ENCODE measurements at regions not wholly inside any gene's neighbourhood (a gene's known extent, or its start where the extent isn't known, plus 50 kb on each side); places are given as distances from the start of the nearest gene placed in this dataset.

DNA sequence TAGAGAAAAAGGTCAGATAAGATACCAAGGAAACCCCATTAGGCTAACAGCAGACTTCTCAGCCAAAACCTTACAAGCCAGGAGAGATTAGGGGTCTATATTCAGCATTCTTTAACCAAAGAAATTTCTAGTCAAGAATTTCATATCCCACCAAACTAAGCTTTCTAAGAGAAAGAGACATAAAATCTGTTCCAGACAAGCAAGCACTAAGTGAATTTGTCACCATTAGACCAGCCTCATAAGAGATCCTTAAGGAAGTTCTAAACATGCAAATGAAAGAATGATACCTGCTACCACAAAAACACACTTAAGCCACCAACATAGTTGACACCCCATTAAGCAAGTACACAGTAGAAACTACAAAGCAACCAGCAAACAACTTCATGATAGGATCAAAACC lies 276.2 kb downstream of the C11orf87 start:
- no peak for TF ChIP-seq CREB1 (IDR thresholded peaks at IDR 0.05; ENCODE audit: low read depth)
- TF ChIP-seq EP300 (IDR thresholded peaks at IDR 0.05; ENCODE audit: borderline replicate concordance), result no peak
- no peak for TF ChIP-seq REST (IDR thresholded peaks at IDR 0.05; ENCODE audit: low read depth)
- no peak for TF ChIP-seq RAD21 (IDR thresholded peaks at IDR 0.05; ENCODE audit: low read depth)
- TF ChIP-seq MAX (IDR thresholded peaks at IDR 0.05), result no peak
- TF ChIP-seq CEBPB (IDR thresholded peaks at IDR 0.05), result no peak

Measured in Ishikawa (cell line).